GM21528 (cell line): ENCODE measurements at regions not wholly inside any gene's neighbourhood (a gene's known extent, or its start where the extent isn't known, plus 50 kb on each side); places are given as distances from the start of the nearest gene placed in this dataset.
"Not testable (repeated sequence)": the region's sequence is repeated elsewhere in the genome, so short reads cannot be mapped to it uniquely, and the experiment has no call there.

Experiments used
- ATAC-seq: cut with Tn5 transposase; IDR thresholded peaks from one replicate; pipeline ENCODE4 v1.9.1; 2021; ENCODE audit warnings: mild to moderate bottlenecking, moderate library complexity; ENCODE audit not compliant: unreplicated experiment, low FRiP score

GRCh38 chr7:119724041-119724792, 548.8 kb upstream of the KCND2 start:
- no peak for ATAC-seq

- ATAC-seq = no peak
Measured at GRCh38 chr7:119733127-119733879, 539.7 kb upstream of the KCND2 start.

GRCh38 chr7:119737390-119737789, 535.6 kb upstream of the KCND2 start:
- ATAC-seq = no peak

- not testable (repeated sequence) for ATAC-seq
Measured at GRCh38 chr7:119745280-119745679, 527.7 kb upstream of the KCND2 start.

- ATAC-seq = no peak
Measured at GRCh38 chr7:119748251-119748860, 524.6 kb upstream of the KCND2 start.

- no peak for ATAC-seq
Measured at GRCh38 chr7:119748991-119749390, 524.0 kb upstream of the KCND2 start.

GRCh38 chr7:119756687-119757086, 516.3 kb upstream of the KCND2 start:
- no peak for ATAC-seq

- no peak for ATAC-seq
Measured at GRCh38 chr7:119758254-119758653, 514.7 kb upstream of the KCND2 start.

GRCh38 chr7:119761776-119762175, 511.2 kb upstream of the KCND2 start:
- no peak for ATAC-seq

- no peak for ATAC-seq
Measured at GRCh38 chr7:119782286-119782685, 490.7 kb upstream of the KCND2 start.

GRCh38 chr7:119783799-119784198, 489.2 kb upstream of the KCND2 start:
- no peak for ATAC-seq

- no peak for ATAC-seq
Measured at GRCh38 chr7:119802147-119802546, 470.8 kb upstream of the KCND2 start.

GRCh38 chr7:119825091-119825655, 447.8 kb upstream of the KCND2 start:
- no peak for ATAC-seq

- no peak for ATAC-seq
Measured at GRCh38 chr7:119826547-119826946, 446.4 kb upstream of the KCND2 start.

GRCh38 chr7:119838444-119838843, 434.5 kb upstream of the KCND2 start:
- ATAC-seq = no peak

- no peak for ATAC-seq
Measured at GRCh38 chr7:119842337-119842736, 430.6 kb upstream of the KCND2 start.

- no peak for ATAC-seq
Measured at GRCh38 chr7:119842786-119843185, 430.2 kb upstream of the KCND2 start.

- no peak for ATAC-seq
Measured at GRCh38 chr7:119861385-119861784, 411.6 kb upstream of the KCND2 start.

GRCh38 chr7:119868387-119868786, 404.6 kb upstream of the KCND2 start:
- ATAC-seq = no peak

- ATAC-seq = no peak
Measured at GRCh38 chr7:119879835-119880234, 393.1 kb upstream of the KCND2 start.

GRCh38 chr7:119886007-119886406, 387.0 kb upstream of the KCND2 start:
- ATAC-seq = no peak
